ENCODE measurements at regions not wholly inside any gene's neighbourhood (a gene's known extent, or its start where the extent isn't known, plus 50 kb on each side); places are given as distances from the start of the nearest gene placed in this dataset.
"Not testable (repeated sequence)": the region's sequence is repeated elsewhere in the genome, so short reads cannot be mapped to it uniquely, and the experiment has no call there.

GRCh38 chr1:71290506-71291237 is 209.8 kb upstream of the ZRANB2 start:
- TF ChIP-seq ZNF600 (tag by site-specific recombination; IDR thresholded peaks at IDR 0.05); ZNF707 (tag by site-specific recombination; IDR thresholded peaks at IDR 0.05); BCL6B (tag by site-specific recombination; IDR thresholded peaks at IDR 0.05); ZBTB1 (tag by site-specific recombination; IDR thresholded peaks at IDR 0.05); ZNF2 (tag by site-specific recombination; IDR thresholded peaks at IDR 0.05); ZSCAN23 (tag by site-specific recombination; IDR thresholded peaks at IDR 0.05); SETDB1 (IDR thresholded peaks at IDR 0.05; ENCODE audit: insufficient read length, low read length); ZNF423 (tag by site-specific recombination; IDR thresholded peaks at IDR 0.05): not testable (repeated sequence)
- TF ChIP-seq, protein P1, sequence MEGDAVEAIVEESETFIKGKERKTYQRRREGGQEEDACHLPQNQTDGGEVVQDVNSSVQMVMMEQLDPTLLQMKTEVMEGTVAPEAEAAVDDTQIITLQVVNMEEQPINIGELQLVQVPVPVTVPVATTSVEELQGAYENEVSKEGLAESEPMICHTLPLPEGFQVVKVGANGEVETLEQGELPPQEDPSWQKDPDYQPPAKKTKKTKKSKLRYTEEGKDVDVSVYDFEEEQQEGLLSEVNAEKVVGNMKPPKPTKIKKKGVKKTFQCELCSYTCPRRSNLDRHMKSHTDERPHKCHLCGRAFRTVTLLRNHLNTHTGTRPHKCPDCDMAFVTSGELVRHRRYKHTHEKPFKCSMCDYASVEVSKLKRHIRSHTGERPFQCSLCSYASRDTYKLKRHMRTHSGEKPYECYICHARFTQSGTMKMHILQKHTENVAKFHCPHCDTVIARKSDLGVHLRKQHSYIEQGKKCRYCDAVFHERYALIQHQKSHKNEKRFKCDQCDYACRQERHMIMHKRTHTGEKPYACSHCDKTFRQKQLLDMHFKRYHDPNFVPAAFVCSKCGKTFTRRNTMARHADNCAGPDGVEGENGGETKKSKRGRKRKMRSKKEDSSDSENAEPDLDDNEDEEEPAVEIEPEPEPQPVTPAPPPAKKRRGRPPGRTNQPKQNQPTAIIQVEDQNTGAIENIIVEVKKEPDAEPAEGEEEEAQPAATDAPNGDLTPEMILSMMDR (tag by site-specific recombination; IDR thresholded peaks at IDR 0.05), result not testable (repeated sequence)
